DND-41 (cell line): ENCODE measurements at regions not wholly inside any gene's neighbourhood (a gene's known extent, or its start where the extent isn't known, plus 50 kb on each side); places are given as distances from the start of the nearest gene placed in this dataset.

ENCODE experiments used
- CTCF ChIP-seq: IDR thresholded peaks from 2 replicates; pipeline ENCODE4 v1.5.1; 2012; ENCODE audit warnings: borderline replicate concordance, low read length, moderate library complexity, mild to moderate bottlenecking; ENCODE audit not compliant: poor library complexity, severe bottlenecking; ENCODE audit errors: extremely low read depth
- EZH2 ChIP-seq: IDR thresholded peaks from 3 replicates; pipeline ENCODE4 v1.6.1; 2012; ENCODE audit warnings: borderline replicate concordance, low read depth, mild to moderate bottlenecking, moderate library complexity, low read length, inconsistent platforms; ENCODE audit not compliant: severe bottlenecking

- TF ChIP-seq CTCF (no peak), EZH2 (no peak)
These were observed 86.7 kb downstream of the RPS6KA4 start for GRCh38 chr11:64445651-64446050.
